ENCODE measurements at regions not wholly inside any gene's neighbourhood (a gene's known extent, or its start where the extent isn't known, plus 50 kb on each side); places are given as distances from the start of the nearest gene placed in this dataset.

- peaks cover 9% of the 10 kb centered on the region in 2 donors for H3K9me3 Mint-ChIP-seq
- H3K27ac Mint-ChIP-seq = no peak overlapping the region
- DNase-seq (ENCODE audit: low spot score in 2 of 2) (no peak), ATAC-seq (no peak)
- no peaks in the 10 kb centered on the region for H3K36me3 Mint-ChIP-seq
These were observed 748.7 kb upstream of the SALL3 start for GRCh38 chr18:78230911-78231310.

- DNase-seq (ENCODE audit: low spot score in 2 of 2) = no peak
- H3K27ac Mint-ChIP-seq = no peak overlapping the region
- H3K9me3 Mint-ChIP-seq = peaks cover 4 to 9% of the 10 kb centered on the region in 2 donors
- H3K36me3 Mint-ChIP-seq = no peaks in the 10 kb centered on the region
- no peak for ATAC-seq
These were observed 747.4 kb upstream of the SALL3 start for GRCh38 chr18:78232196-78232595.

GRCh38 chr18:78237864-78238263, 741.8 kb upstream of the SALL3 start:
- peaks cover 7 to 8% of the 10 kb centered on the region in 2 donors for H3K9me3 Mint-ChIP-seq
- peaks cover 0 to 7% of the 10 kb centered on the region in 2 donors for H3K36me3 Mint-ChIP-seq
- DNase-seq (ENCODE audit: low spot score in 2 of 2) (no peak), ATAC-seq (no peak)
- H3K27ac Mint-ChIP-seq = no peak overlapping the region

- DNase-seq (ENCODE audit: low spot score in 2 of 2) = peak in 1 of 2 donors; percentile 3
- no peak for ATAC-seq
- H3K27ac Mint-ChIP-seq = peak overlapping the region in 1 of 2 donors; percentile 3
- H3K36me3 Mint-ChIP-seq = peaks cover 0 to 7% of the 10 kb centered on the region in 2 donors
- peaks cover 7 to 8% of the 10 kb centered on the region in 2 donors for H3K9me3 Mint-ChIP-seq
These were observed 741.1 kb upstream of the SALL3 start for GRCh38 chr18:78238404-78239089.

GRCh38 chr18:78239090-78239457, 740.5 kb upstream of the SALL3 start:
- H3K36me3 Mint-ChIP-seq = peaks cover 0 to 7% of the 10 kb centered on the region in 2 donors
- H3K9me3 Mint-ChIP-seq = peaks cover 7 to 8% of the 10 kb centered on the region in 2 donors
- no peak overlapping the region for H3K27ac Mint-ChIP-seq
- no peak for DNase-seq (ENCODE audit: low spot score in 2 of 2)
- ATAC-seq = no peak

- ATAC-seq (no peak), DNase-seq (ENCODE audit: low spot score in 2 of 2) (no peak)
- no peak overlapping the region for H3K27ac Mint-ChIP-seq
- peaks cover 0 to 7% of the 10 kb centered on the region in 2 donors for H3K36me3 Mint-ChIP-seq
- H3K9me3 Mint-ChIP-seq = peaks cover 7 to 8% of the 10 kb centered on the region in 2 donors
These were observed 739.5 kb upstream of the SALL3 start for GRCh38 chr18:78240101-78240500.

- DNase-seq (ENCODE audit: low spot score in 2 of 2) (no peak), ATAC-seq (no peak)
- H3K36me3 Mint-ChIP-seq = peaks cover 0 to 7% of the 10 kb centered on the region in 2 donors
- H3K27ac Mint-ChIP-seq = no peak overlapping the region
- H3K9me3 Mint-ChIP-seq = peaks cover 7 to 8% of the 10 kb centered on the region in 2 donors
These were observed 738.9 kb upstream of the SALL3 start for GRCh38 chr18:78240627-78241252.

- DNase-seq (ENCODE audit: low spot score in 2 of 2) = no peak
- ATAC-seq = no peak
- Mint-ChIP-seq H3K9me3 (peaks cover 7 to 8% of the 10 kb centered on the region in 2 donors), H3K27ac (no peak overlapping the region), H3K36me3 (peaks cover 0 to 7% of the 10 kb centered on the region in 2 donors)
These were observed 737.9 kb upstream of the SALL3 start for GRCh38 chr18:78241535-78242253.

GRCh38 chr18:78242254-78242643, 737.4 kb upstream of the SALL3 start:
- no peak for DNase-seq (ENCODE audit: low spot score in 2 of 2)
- Mint-ChIP-seq H3K27ac (no peak overlapping the region), H3K36me3 (peaks cover 0 to 7% of the 10 kb centered on the region in 2 donors), H3K9me3 (peaks cover 7 to 8% of the 10 kb centered on the region in 2 donors)
- no peak for ATAC-seq

GRCh38 chr18:78242806-78243205, 736.8 kb upstream of the SALL3 start:
- Mint-ChIP-seq H3K36me3 (peaks cover 0 to 7% of the 10 kb centered on the region in 2 donors), H3K9me3 (peaks cover 7% of the 10 kb centered on the region in 2 donors), H3K27ac (no peak overlapping the region)
- no peak for ATAC-seq
- no peak for DNase-seq (ENCODE audit: low spot score in 2 of 2)

- no peaks in the 10 kb centered on the region for H3K9me3 Mint-ChIP-seq
- ATAC-seq = no peak
- DNase-seq (ENCODE audit: low spot score in 2 of 2) = no peak
- H3K36me3 Mint-ChIP-seq = no peaks in the 10 kb centered on the region
- H3K27ac Mint-ChIP-seq = no peak overlapping the region
These were observed 734.8 kb upstream of the SALL3 start for GRCh38 chr18:78244779-78245178.

- ATAC-seq (no peak), DNase-seq (ENCODE audit: low spot score in 2 of 2) (no peak)
- Mint-ChIP-seq H3K9me3 (no peaks in the 10 kb centered on the region), H3K36me3 (no peaks in the 10 kb centered on the region), H3K27ac (no peak overlapping the region)
These were observed 734.2 kb upstream of the SALL3 start for GRCh38 chr18:78245451-78245850.

- ATAC-seq (no peak), DNase-seq (ENCODE audit: low spot score in 2 of 2) (no peak)
- H3K9me3 Mint-ChIP-seq = no peaks in the 10 kb centered on the region
- no peak overlapping the region for H3K27ac Mint-ChIP-seq
- H3K36me3 Mint-ChIP-seq = no peaks in the 10 kb centered on the region
These were observed 733.6 kb upstream of the SALL3 start for GRCh38 chr18:78246050-78246449.

GRCh38 chr18:78246588-78246987, 733.0 kb upstream of the SALL3 start:
- Mint-ChIP-seq H3K27ac (no peak overlapping the region), H3K9me3 (no peaks in the 10 kb centered on the region), H3K36me3 (no peaks in the 10 kb centered on the region)
- ATAC-seq = no peak
- no peak for DNase-seq (ENCODE audit: low spot score in 2 of 2)

GRCh38 chr18:78247615-78248289, 731.9 kb upstream of the SALL3 start:
- ATAC-seq (no peak), DNase-seq (ENCODE audit: low spot score in 2 of 2) (no peak)
- H3K27ac Mint-ChIP-seq = no peak overlapping the region

GRCh38 chr18:78255013-78255412, 724.6 kb upstream of the SALL3 start:
- ATAC-seq (no peak), DNase-seq (ENCODE audit: low spot score in 2 of 2) (no peak)
- no peaks in the 10 kb centered on the region for H3K36me3 Mint-ChIP-seq
- H3K9me3 Mint-ChIP-seq = no peaks in the 10 kb centered on the region
- no peak overlapping the region for H3K27ac Mint-ChIP-seq

More at GRCh38 chr18:78247615-78248289, 731.9 kb upstream of the SALL3 start:
- Mint-ChIP-seq H3K9me3 (no peaks in the 10 kb centered on the region), H3K36me3 (no peaks in the 10 kb centered on the region)
